CD4-positive, alpha-beta T cell treated with Interleukin-6 for 4 hours (primary cell): ENCODE measurements at regions not wholly inside any gene's neighbourhood (a gene's known extent, or its start where the extent isn't known, plus 50 kb on each side); places are given as distances from the start of the nearest gene placed in this dataset.
A peak's percentile ranks its signal among the peaks of the same experiment; 100 is the strongest.

Experiments
- DNase-seq: peaks from one replicate; pipeline ENCODE4 v3.0.0-alpha.2; 2020; ENCODE audit warnings: mixed read lengths

- DNase-seq, result no peak
Observed at GRCh38 chr14:59081720-59082119, 106.7 kb upstream of the DAAM1 start.

DNA sequence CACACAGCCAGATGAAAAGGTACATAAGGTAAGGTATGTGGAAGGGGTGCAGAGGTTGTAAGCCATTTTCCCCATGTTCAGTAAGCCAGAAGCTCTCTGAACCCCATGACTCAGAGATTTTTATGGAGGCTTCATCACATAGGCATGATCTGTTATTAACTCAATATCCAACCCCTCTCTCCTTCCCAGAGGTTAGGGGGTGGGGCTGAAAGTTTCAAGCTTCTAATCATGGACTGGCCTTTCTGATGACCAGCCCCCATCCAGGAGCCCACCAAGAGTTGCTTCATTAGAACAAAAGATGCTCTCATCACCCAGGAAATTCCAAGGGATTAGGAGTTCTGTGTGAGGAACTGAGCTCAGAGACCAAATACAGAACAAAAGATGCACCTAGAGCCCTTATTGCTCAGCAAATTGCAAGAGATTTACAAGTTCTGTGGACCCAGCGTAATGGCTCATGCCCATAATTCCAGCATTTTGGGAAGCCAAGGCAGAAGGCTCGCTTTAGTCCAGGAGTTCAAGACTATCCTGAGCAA is 103.2 kb upstream of the DAAM1 start:
- DNase-seq, result no peak

- no peak for DNase-seq
Observed at GRCh38 chr14:59086241-59086882, 102.1 kb upstream of the DAAM1 start.

DNA sequence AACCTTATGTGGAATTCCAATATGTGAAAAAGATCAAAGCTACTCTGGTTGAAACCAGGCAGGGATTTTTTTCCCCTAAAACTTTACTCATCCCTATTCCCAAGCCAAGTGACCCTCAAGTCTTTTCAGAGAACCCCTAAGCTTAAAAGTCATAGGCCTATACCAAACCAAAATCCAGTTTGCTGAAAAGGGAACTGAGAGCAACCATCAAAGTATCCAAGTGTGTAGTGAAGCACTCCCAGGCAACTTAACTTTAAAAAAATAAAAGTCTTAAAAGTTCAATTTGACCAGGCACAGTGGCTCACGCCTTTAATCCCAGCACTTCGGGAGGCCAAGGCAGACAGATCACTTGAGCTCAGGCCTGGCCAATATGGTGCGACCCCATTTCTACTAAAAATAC is 101.2 kb upstream of the DAAM1 start:
- no peak for DNase-seq

DNA sequence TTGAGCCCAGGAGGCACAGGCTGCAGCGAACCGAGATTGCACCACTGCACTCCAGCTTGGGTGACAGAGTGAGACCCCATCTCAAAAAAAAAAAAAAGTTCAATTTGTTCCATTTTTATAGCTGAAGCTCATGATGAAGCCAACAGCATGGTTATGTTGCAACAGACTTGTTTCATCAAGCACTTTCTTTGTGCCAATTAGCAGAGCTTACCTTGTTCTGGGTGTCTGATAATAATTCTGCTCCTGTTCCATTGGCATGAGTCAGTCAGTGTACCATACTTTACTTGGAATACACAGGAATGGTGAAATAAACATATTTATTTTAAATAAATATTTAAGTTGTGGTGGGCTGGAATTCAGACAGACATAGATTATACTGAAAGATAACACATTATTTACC is 100.8 kb upstream of the DAAM1 start:
- no peak for DNase-seq

DNA sequence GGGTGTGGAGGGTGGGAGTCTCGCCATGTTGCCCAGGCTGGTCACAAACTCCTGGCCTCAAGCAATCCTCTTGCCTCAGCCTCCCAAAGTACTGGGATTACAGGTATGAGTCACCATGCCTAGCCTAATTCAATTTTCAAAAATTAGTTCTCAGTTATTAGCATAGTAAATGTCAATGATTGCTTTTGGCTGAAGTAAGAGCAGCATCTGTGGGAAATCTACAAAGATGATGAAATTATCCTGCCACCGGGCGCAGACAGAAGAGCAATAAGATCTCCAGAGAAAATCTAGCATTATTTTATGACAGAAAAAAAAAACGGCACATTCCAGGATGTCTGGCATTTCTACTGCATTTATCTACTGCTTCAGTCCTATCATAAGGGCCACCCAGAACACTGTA is 97.9 kb upstream of the DAAM1 start:
- DNase-seq, result no peak

DNA sequence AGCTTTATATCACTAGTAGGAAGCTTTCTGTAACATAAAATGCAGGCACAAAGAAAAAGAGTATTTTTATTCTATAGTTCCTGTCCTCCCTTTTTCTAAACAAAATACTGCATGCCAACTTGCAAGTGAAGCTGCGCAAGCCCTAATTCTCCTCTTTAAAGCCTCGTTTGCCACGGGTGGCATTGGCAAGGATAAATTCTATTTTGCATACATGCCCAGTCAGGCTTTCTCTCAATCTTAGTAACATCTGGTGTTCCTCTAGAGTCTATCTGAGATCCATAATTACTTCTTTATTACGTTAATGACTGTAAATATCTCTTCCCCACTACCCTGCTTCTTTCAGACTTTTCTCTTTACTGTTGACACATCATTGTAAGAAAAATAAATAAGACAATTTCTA is 97.1 kb upstream of the DAAM1 start:
- DNase-seq, result no peak

DNA sequence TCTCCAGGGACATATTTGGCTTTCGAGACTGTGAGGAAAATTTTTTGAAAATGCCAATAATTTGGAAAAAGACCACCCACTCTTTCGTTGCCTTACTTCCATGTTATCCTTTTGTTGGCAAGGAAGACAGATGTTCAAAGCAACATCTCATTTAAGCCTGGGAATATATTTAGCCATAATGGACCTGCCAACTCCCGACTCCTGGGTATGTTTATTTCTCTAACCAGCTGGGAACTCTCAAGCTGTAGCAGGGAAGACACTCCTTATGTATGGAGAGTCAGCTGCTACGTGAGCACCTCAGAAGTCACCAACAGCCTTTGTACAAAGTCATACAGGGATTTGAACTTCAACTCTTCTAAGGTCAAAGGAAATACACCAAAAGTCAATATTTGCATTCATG is 96.5 kb upstream of the DAAM1 start:
- no peak for DNase-seq

- no peak for DNase-seq
Observed at GRCh38 chr14:59093902-59094301, 94.6 kb upstream of the DAAM1 start.

DNA sequence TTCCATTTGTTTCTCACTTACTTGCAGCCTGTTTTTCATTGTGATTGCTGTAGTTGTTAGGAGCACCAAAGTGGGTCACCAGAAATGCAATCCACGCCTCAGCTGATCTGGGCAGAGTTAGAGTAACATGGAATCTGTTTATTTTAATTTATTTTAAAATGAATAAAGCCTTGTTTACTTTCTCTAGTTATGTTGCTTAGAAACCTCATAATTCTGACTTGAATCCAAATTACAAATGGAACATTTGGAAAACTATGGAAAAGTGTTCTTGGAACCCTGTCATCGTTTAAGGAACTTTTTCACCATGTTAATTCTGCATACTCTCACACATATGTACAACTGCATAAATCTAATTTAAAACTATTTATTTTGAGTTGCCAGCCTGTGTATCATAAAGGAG is 92.2 kb upstream of the DAAM1 start:
- no peak for DNase-seq

DNA sequence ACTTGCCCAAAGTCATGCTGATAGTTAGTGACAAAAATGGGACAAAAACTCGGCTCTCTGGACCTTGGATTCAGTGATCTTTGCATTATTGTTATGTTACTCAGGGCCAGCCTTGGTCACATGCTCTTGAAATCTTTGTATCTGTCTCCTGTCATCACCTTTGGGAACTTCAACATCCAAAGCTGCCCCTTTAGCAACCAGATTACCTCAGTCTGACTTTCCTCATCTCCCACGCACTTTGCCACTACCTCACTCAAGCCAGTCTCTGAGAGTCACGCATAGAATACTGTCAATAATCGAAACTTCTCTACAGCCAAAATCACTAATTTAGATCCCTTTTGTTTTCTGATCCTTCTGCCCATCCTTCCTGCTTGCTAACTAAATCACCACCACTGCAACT is 90.8 kb upstream of the DAAM1 start:
- no peak for DNase-seq

- DNase-seq, result no peak
Observed at GRCh38 chr14:59098377-59098776, 90.1 kb upstream of the DAAM1 start.

GRCh38 chr14:59100205-59100604 is 88.3 kb upstream of the DAAM1 start:
- no peak for DNase-seq

- DNase-seq, result no peak
Observed at GRCh38 chr14:59101476-59101875, 87.0 kb upstream of the DAAM1 start.

GRCh38 chr14:59103396-59103795 is 85.1 kb upstream of the DAAM1 start:
- DNase-seq, result no peak

DNA sequence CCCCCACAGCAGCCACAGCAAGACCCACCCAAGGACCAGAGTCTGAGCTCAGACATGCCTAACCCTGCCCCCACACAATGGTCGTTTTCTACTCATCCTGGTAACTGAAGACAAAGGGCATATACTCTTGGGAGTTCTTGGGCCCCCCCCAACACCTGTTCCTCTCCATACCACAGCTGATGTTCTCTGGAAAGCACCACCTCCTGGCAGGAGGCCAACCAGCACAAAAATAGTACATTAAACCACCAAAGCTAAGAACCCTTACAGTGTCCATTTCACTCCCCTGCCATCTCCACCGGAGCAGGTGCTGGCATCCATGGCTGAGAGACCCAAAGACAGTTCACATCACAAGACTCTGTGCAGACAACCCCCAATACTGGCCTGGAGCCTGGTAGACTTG is 80.6 kb upstream of the DAAM1 start:
- no peak for DNase-seq

DNA sequence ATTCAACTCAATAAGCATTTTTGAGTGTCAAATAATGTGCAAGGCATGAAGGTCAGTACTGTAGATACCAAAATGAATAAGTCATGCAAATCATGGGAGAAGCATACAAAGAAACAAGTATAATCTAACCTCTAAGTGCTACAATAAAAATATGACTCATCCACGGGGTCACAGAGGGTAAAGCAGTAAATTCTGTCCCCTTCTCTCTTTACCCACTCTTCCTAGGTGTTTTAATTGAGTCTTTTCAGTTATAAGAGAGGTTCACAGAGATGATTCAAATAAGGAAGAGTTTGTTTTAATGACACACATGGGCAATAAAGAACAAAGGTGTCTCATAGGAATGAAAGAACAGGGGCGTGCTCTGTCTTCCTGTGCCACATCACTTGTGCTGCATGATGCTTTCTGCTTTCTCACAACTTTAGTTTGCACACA is 71.5 kb upstream of the DAAM1 start:
- DNase-seq, result no peak

- DNase-seq, result no peak
Observed at GRCh38 chr14:59117754-59118528, 70.5 kb upstream of the DAAM1 start.

DNA sequence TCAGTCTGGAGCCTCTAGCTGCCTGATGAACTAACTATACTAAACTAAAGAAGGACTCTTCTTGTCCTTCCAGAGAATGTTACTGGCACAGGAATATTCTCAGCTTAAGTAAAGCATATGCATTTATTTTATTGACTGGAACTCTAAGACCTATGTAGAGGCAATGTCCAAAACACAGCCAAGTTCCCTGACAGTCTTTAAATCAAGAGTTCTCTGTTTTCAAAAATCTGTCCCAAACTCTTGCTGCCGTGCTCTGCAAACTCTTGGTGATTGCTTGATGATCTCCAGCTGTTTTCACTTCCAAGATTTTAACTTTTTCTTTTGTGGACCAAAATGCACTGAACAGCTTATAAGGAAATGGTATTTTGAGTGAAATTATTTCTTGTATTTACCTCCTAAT is 67.5 kb upstream of the DAAM1 start:
- DNase-seq, result no peak

GRCh38 chr14:59123531-59123930 is 64.9 kb upstream of the DAAM1 start:
- no peak for DNase-seq

- DNase-seq, result no peak
Observed at GRCh38 chr14:59123975-59124374, 64.5 kb upstream of the DAAM1 start.

DNA sequence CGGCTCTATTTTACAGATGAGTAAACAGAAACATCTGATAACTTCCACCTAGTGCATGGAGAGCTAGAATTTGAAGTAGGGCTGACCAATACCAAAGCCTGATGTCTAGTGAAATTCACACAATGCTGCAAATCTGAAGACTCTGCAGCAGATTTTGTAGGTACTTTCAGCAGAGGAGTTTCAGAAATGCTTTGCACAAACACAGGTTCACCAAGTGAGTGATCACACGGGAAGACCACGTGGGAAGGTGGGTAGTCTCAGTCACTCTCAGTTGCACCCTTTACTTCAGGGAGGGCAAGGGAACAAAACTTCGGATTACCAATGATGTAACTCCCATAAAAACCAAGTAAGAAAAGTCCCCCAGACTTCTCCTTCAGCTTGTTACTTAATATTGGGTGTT is 63.3 kb upstream of the DAAM1 start:
- no peak for DNase-seq

DNA sequence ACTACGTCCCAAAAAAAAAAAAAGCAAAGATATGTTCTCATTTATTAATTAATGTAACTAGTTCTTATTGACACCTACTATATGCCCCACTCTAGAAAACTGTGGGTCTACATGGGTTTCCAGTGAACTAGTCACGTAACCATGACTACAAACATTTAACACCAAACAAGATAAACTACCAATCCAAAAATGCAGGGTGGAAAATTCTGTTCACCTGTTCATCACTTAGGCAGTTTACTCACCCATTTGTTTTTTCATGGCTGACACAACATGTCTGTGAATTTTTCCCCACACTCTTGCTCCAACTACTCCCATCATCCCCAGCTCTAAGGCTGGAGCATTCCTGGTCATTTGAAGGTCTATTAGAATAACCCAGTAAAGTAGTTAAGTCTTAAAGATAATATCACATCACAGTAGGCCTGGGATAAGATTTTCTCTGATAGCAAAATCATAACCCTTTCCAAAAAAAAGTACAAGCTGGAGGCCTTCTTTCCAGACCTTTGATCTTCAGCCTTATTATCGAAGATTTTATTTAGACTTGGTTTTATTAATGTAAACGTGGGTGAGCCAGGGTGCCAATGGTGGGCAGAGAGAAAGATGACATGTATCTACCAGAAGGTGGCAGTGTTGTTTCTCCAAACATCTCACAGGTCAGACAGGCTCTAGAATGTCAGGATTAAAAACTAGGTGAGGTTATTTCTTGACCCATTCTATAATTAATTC is 61.6 kb upstream of the DAAM1 start:
- peak; percentile 42 for DNase-seq

- DNase-seq, result no peak
Observed at GRCh38 chr14:59127437-59127732, 61.1 kb upstream of the DAAM1 start.
